ENCODE measurements at regions not wholly inside any gene's neighbourhood (a gene's known extent, or its start where the extent isn't known, plus 50 kb on each side); places are given as distances from the start of the nearest gene placed in this dataset.

GRCh38 chr12:43177276-43177675 is 374.7 kb downstream of the ADAMTS20 start:
- no peaks in the 10 kb centered on the region for H4K20me1 ChIP-seq (ENCODE audit: control insufficient read depth, extremely low read depth, insufficient read depth, low read length)
- H3K4me2 ChIP-seq (ENCODE audit: control insufficient read depth, extremely low read depth, insufficient read depth, low read depth, low read length) = no peak overlapping the region
- no peaks in the 10 kb centered on the region for H3K36me3 ChIP-seq (ENCODE audit: control insufficient read depth in 2 of 2, extremely low read depth in 1 of 2, insufficient read depth in 2 of 2, low read length in 2 of 2)
- H3K9me3 ChIP-seq (ENCODE audit: control insufficient read depth, low read depth, low read length) = no peaks in the 10 kb centered on the region
- no peaks in the 10 kb centered on the region for H3K27me3 ChIP-seq (ENCODE audit: control insufficient read depth, extremely low read depth, insufficient read depth, low read length)
- H3K27ac ChIP-seq (ENCODE audit: control insufficient read depth, insufficient read depth, low read length) = no peak overlapping the region
- H3K9ac ChIP-seq (ENCODE audit: control insufficient read depth, extremely low read depth, insufficient read depth, low read length) = no peak overlapping the region
- dilution Hi-C loops (cut with MboI; ENCODE audit: extremely low pct_ligation_motif_present, low sequenced_read_pairs) = no loop called here
- no peak overlapping the region for H2AFZ ChIP-seq (ENCODE audit: control insufficient read depth, low read length)
- DNase-seq (ENCODE audit: low read depth, low spot score) (no peak), FAIRE-seq (no peak)
- no peak for TF ChIP-seq EZH2 (IDR thresholded peaks at IDR 0.05; ENCODE audit: low read length)
- no peak for TF ChIP-seq CTCF (optimal IDR thresholded peaks at IDR 0.05 in 1 of 3, IDR thresholded peaks at IDR 0.05 in 1 of 3, conservative IDR thresholded peaks at IDR 0.05 in 1 of 3; ENCODE audit: extremely low read depth in 1 of 3, insufficient read depth in 2 of 3, low read length in 3 of 3)
- H3K79me2 ChIP-seq (ENCODE audit: control insufficient read depth, insufficient read depth, low read length) = no peaks in the 10 kb centered on the region
- H3K4me3 ChIP-seq (ENCODE audit: control insufficient read depth in 2 of 3, extremely low read depth in 1 of 3, insufficient read depth in 2 of 3, low read depth in 1 of 3, low read length in 3 of 3) = no peak overlapping the region
- no peaks in the 10 kb centered on the region for H3K9me1 ChIP-seq (ENCODE audit: control insufficient read depth, extremely low read depth, insufficient read depth, low read length)
- H3K4me1 ChIP-seq (ENCODE audit: control insufficient read depth, extremely low read depth, insufficient read depth, low read length) = no peaks in the 10 kb centered on the region

DNA sequence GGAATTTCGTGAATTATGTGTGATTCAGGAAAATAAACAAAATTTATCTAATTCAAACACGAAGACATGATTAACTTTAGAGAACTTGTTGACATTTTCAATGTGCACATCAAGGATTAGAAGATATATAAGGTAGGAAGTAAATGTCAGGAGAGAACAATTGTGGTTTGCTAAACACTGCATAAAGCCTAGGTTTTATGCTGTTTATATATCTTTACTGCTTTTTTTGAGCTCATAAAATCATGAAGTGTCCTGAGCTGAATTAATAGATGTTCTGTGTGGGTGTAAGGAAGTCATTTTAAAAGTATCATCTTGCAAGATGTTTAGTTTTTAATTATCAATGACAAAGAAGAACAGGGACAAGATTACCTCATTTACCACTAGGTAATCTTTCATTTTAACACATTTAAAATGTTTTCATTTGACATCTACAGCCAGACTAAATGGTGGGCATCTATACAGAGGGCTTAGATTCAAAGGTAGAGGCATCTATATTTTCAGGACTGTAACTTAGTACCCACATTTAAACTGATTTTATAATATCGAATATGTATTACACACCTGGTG is 382.8 kb downstream of the ADAMTS20 start:
- Histone ChIP-seq H3K4me2 (ENCODE audit: control insufficient read depth, extremely low read depth, insufficient read depth, low read depth, low read length) (no peak overlapping the region), H3K9ac (ENCODE audit: control insufficient read depth, extremely low read depth, insufficient read depth, low read length) (no peak overlapping the region), H4K20me1 (ENCODE audit: control insufficient read depth, extremely low read depth, insufficient read depth, low read length) (no peaks in the 10 kb centered on the region), H3K9me1 (ENCODE audit: control insufficient read depth, extremely low read depth, insufficient read depth, low read length) (no peaks in the 10 kb centered on the region), H3K36me3 (ENCODE audit: control insufficient read depth in 2 of 2, extremely low read depth in 1 of 2, insufficient read depth in 2 of 2, low read length in 2 of 2) (no peaks in the 10 kb centered on the region), H3K4me3 (ENCODE audit: control insufficient read depth in 2 of 3, extremely low read depth in 1 of 3, insufficient read depth in 2 of 3, low read depth in 1 of 3, low read length in 3 of 3) (no peak overlapping the region), H2AFZ (ENCODE audit: control insufficient read depth, low read length) (no peak overlapping the region), H3K27ac (ENCODE audit: control insufficient read depth, insufficient read depth, low read length) (no peak overlapping the region), H3K27me3 (ENCODE audit: control insufficient read depth, extremely low read depth, insufficient read depth, low read length) (no peaks in the 10 kb centered on the region), H3K4me1 (ENCODE audit: control insufficient read depth, extremely low read depth, insufficient read depth, low read length) (no peaks in the 10 kb centered on the region), H3K9me3 (ENCODE audit: control insufficient read depth, low read depth, low read length) (no peaks in the 10 kb centered on the region), H3K79me2 (ENCODE audit: control insufficient read depth, insufficient read depth, low read length) (no peaks in the 10 kb centered on the region)
- TF ChIP-seq CTCF (optimal IDR thresholded peaks at IDR 0.05 in 1 of 3, IDR thresholded peaks at IDR 0.05 in 1 of 3, conservative IDR thresholded peaks at IDR 0.05 in 1 of 3; ENCODE audit: extremely low read depth in 1 of 3, insufficient read depth in 2 of 3, low read length in 3 of 3) (no peak), EZH2 (IDR thresholded peaks at IDR 0.05; ENCODE audit: low read length) (no peak)
- FAIRE-seq (no peak), DNase-seq (ENCODE audit: low read depth, low spot score) (no peak)
- dilution Hi-C loops (cut with MboI; ENCODE audit: extremely low pct_ligation_motif_present, low sequenced_read_pairs) = no loop called here

Data from keratinocyte (primary cell).